ENCODE measurements at regions not wholly inside any gene's neighbourhood (a gene's known extent, or its start where the extent isn't known, plus 50 kb on each side); places are given as distances from the start of the nearest gene placed in this dataset.

DNA sequence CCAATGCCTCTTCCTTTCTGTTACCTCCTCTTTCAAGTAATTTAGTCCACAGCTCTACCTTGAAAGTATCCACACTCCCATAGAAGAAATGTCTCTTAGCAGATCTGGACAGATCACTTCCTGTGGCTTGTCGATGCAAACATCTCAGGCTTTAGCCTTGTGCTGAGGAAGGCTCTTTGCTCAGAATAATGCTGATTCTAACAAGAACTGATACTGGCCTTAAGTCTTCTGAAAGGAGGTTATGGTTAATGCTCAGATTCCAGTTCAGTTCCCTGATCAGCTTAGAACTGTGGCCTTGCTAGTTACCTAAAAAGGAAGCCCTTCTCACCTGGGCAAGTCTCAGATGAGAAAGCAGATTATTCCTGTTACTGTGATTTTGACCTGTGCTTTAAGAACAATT, 230.1 kb upstream of the FAT4 start:
- no peak overlapping the region for H3K4me3 ChIP-seq (ENCODE audit: low read length)
- DNase-seq (ENCODE audit: low read depth): no peak
- TF ChIP-seq, protein P1, sequence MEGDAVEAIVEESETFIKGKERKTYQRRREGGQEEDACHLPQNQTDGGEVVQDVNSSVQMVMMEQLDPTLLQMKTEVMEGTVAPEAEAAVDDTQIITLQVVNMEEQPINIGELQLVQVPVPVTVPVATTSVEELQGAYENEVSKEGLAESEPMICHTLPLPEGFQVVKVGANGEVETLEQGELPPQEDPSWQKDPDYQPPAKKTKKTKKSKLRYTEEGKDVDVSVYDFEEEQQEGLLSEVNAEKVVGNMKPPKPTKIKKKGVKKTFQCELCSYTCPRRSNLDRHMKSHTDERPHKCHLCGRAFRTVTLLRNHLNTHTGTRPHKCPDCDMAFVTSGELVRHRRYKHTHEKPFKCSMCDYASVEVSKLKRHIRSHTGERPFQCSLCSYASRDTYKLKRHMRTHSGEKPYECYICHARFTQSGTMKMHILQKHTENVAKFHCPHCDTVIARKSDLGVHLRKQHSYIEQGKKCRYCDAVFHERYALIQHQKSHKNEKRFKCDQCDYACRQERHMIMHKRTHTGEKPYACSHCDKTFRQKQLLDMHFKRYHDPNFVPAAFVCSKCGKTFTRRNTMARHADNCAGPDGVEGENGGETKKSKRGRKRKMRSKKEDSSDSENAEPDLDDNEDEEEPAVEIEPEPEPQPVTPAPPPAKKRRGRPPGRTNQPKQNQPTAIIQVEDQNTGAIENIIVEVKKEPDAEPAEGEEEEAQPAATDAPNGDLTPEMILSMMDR (IDR thresholded peaks at IDR 0.05; ENCODE audit: insufficient read depth, low read depth, low read length, missing control alignments): no peak

DNA sequence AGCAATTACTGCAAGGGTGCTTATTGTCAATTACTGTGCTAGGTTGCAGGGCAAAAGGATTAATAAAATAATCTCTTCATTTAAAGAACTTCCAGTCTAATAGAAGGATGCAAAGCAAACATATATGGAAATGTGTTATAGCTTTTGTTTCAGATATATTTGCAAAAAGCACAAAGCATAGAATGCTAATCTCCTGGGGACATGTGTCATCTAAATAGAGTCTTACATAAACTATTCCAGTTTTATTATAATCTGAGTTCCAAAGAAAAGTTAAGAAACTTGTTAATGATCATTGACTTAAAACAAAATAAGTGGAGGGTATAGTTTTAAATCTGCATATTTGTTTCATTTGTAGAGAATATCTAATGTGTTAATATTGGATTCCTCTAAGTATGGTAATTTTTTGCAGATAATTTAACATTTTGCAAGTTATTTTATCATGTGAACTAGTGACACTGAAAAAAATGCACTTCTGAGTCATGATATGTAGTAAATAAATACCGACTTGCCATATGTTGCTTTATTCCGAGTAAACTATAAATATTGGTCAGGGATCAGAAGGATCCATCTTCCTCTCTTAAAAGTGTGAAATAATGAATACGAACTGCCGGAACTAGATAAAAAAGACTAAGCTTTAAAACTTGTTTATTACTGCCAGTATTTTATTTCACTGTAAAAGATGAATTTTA, 231.9 kb upstream of the FAT4 start:
- no peak overlapping the region for H3K4me3 ChIP-seq (ENCODE audit: low read length)
- DNase-seq (ENCODE audit: low read depth): no peak
- TF ChIP-seq, protein P1 (IDR thresholded peaks at IDR 0.05; ENCODE audit: insufficient read depth, low read depth, low read length, missing control alignments): no peak

DNA sequence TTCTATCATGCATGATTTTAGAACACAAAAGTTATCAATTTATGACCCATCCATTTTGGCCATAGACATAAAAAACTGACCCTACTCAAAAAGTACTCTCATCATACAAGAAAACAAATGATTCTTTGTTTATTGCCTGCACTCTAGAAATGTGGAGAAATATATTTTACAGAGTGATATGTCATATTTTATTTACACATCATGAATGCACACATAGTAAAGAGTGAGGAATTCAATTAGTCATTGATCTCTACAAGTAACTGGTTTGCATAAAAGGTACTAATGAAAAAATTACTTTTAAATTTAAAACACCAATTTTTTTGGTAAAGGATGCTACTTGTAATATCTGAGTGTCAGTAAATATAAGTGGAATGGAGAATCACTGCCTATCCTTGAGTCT, 242.5 kb upstream of the FAT4 start:
- TF ChIP-seq, protein P1 (IDR thresholded peaks at IDR 0.05; ENCODE audit: insufficient read depth, low read depth, low read length, missing control alignments): no peak
- DNase-seq (ENCODE audit: low read depth): peak; percentile 32
- no peak overlapping the region for H3K4me3 ChIP-seq (ENCODE audit: low read length)

DNA sequence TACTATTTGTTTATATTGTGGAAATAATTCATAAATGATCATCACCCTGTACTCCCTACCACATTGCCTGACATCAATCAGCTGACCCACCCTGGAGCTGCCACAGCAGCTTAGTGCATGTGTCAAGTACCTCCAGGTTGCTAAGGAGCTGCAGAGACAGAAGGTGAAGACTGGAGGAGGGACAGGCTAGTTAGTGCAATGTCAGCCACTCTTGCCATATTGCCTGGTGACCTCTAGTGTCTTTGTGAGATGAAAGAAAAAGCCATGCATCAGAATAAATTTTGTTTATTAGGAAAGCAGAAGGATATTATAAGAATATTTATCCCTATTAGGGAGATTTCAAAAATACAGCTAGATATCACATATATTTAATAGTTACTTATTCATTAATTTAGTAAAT, 243.9 kb upstream of the FAT4 start:
- peak; percentile 9 for DNase-seq (ENCODE audit: low read depth)
- H3K4me3 ChIP-seq (ENCODE audit: low read length): no peak overlapping the region
- TF ChIP-seq, protein P1 (IDR thresholded peaks at IDR 0.05; ENCODE audit: insufficient read depth, low read depth, low read length, missing control alignments): no peak

DNA sequence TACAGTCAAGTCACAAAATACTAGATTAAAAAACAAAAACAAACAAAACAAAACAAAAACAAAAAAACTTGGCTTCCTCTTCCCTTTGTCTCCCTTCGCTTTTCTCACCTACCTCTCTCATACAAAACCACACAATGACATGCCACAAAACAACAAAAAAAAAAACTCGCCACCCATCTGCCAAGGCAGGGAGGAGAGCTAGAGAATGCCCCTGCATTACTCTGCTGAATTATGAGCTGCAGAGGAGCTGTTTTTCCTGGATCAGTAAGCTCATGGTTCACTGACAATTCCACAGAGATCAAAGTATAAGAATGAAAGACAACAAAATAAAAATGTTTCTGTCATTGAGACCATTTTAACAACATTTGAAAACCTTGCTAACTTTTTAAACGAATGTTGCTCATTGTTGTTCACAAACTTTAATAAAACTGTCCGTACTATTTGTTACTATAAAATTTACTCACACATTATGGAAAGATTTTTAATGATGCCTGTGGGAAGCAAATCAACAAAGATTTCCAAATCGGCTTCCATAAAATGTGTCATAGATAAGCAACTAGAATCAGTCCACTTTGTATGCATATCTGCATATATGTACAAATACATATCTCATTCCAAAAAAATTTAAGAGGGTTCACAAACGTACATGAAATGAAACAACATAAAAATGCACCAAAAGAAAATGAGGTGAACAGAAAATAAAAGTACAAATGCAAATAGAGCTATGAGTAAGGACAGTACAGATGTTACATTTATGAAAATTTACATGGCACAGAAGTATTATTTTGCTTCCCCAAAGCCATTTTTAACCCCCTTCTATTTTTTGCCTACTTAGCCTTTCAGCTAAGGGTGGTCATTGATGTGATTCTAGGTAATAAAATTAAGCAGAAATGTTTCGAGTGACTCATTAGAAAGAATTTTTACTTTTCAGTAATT, 252.4 kb upstream of the FAT4 start:
- DNase-seq (ENCODE audit: low read depth): no peak
- no peak overlapping the region for H3K4me3 ChIP-seq (ENCODE audit: low read length)
- TF ChIP-seq, protein P1 (IDR thresholded peaks at IDR 0.05; ENCODE audit: insufficient read depth, low read depth, low read length, missing control alignments): no peak

DNA sequence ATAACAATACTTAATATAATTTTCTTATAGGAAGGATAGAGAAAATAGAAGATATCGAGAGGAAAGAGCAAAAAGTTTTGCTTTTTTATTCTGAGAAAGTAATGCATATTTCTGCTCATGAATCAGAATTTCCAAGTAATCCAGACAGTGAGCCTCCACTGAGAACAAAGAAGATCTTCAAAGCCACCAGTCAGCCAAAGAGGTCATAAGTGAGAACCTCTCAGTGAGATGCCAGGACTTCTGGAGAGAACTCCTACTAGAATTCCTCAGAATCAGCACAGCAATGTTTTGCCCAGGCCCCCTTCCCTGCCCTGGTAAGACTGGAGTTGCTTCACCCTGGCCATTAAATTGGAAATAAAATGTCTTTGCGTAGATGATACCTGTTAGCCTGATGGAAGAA, 254.4 kb upstream of the FAT4 start:
- TF ChIP-seq, protein P1 (IDR thresholded peaks at IDR 0.05; ENCODE audit: insufficient read depth, low read depth, low read length, missing control alignments): no peak
- no peak for DNase-seq (ENCODE audit: low read depth)
- H3K4me3 ChIP-seq (ENCODE audit: low read length): no peak overlapping the region
